ENCODE measurements at regions not wholly inside any gene's neighbourhood (a gene's known extent, or its start where the extent isn't known, plus 50 kb on each side); places are given as distances from the start of the nearest gene placed in this dataset.
"Not testable (repeated sequence)": the region's sequence is repeated elsewhere in the genome, so short reads cannot be mapped to it uniquely, and the experiment has no call there.

- DNase-seq, result no peak
- Histone ChIP-seq H3K4me3 (ENCODE audit: low read depth, low read length) (no peak overlapping the region), H3K9me3 (no peaks in the 10 kb centered on the region), H3K36me3 (no peaks in the 10 kb centered on the region), H3K27me3 (no peaks in the 10 kb centered on the region), H3K4me1 (peaks cover 4% of the 10 kb centered on the region; the same call in 1 of the 2 replicates)
- no peak for TF ChIP-seq CTCF (IDR thresholded peaks at IDR 0.05; ENCODE audit: low read depth, low read length)
Measured at GRCh38 chr11:12606597-12606996, 67.6 kb upstream of the TEAD1 start.

GRCh38 chr11:12608678-12609077 is 65.5 kb upstream of the TEAD1 start:
- not testable (repeated sequence) for H3K9me3 ChIP-seq; H3K36me3 ChIP-seq; H3K4me1 ChIP-seq; H3K4me3 ChIP-seq (ENCODE audit: low read depth, low read length); H3K27me3 ChIP-seq; DNase-seq

- Histone ChIP-seq H3K4me1 (no peaks in the 10 kb centered on the region), H3K27me3 (no peaks in the 10 kb centered on the region), H3K36me3 (no peaks in the 10 kb centered on the region), H3K4me3 (ENCODE audit: low read depth, low read length) (no peak overlapping the region), H3K9me3 (no peaks in the 10 kb centered on the region)
- TF ChIP-seq CTCF (IDR thresholded peaks at IDR 0.05; ENCODE audit: low read depth, low read length), result no peak
- DNase-seq, result no peak
Measured at GRCh38 chr11:12611352-12611751, 62.9 kb upstream of the TEAD1 start.

- no peaks in the 10 kb centered on the region for H3K9me3 ChIP-seq
- no peak for DNase-seq
- no peak for TF ChIP-seq CTCF (IDR thresholded peaks at IDR 0.05; ENCODE audit: low read depth, low read length)
- H3K27me3 ChIP-seq, result no peaks in the 10 kb centered on the region
- H3K36me3 ChIP-seq, result no peaks in the 10 kb centered on the region
- no peak overlapping the region for H3K4me3 ChIP-seq (ENCODE audit: low read depth, low read length)
- H3K4me1 ChIP-seq, result no peaks in the 10 kb centered on the region
Measured at GRCh38 chr11:12617632-12618031, 56.6 kb upstream of the TEAD1 start.

- no peaks in the 10 kb centered on the region for H3K36me3 ChIP-seq
- H3K4me1 ChIP-seq, result no peaks in the 10 kb centered on the region
- H3K9me3 ChIP-seq, result no peaks in the 10 kb centered on the region
- H3K4me3 ChIP-seq (ENCODE audit: low read depth, low read length), result no peak overlapping the region
- H3K27me3 ChIP-seq, result no peaks in the 10 kb centered on the region
- DNase-seq, result no peak
- TF ChIP-seq CTCF (IDR thresholded peaks at IDR 0.05; ENCODE audit: low read depth, low read length), result no peak
Measured at GRCh38 chr11:12618743-12619540, 55.3 kb upstream of the TEAD1 start.

DNA sequence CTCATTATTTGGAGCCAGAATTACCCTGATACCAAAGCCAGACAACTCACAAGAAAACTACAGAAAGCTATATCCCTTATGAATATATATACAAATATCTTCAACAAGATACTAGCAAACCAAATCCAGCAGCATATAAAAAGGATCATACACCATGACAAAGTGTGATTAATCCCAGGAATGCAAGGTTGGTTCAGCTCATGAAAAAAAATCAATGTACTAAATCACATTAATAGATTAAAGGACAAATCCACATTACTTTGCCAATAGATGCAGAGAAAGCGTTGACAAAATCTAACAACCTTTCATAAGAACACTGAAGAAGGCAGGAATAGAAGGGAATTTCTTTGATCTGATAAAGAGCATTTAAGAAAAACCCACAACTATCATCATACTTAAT is 50.4 kb upstream of the TEAD1 start:
- no peak for DNase-seq
- H3K9me3 ChIP-seq, result no peaks in the 10 kb centered on the region
- H3K4me3 ChIP-seq (ENCODE audit: low read depth, low read length), result no peak overlapping the region
- no peaks in the 10 kb centered on the region for H3K27me3 ChIP-seq
- H3K4me1 ChIP-seq, result no peaks in the 10 kb centered on the region
- no peaks in the 10 kb centered on the region for H3K36me3 ChIP-seq
- TF ChIP-seq CTCF (IDR thresholded peaks at IDR 0.05; ENCODE audit: low read depth, low read length), result no peak

Measured in BE2C (cell line).